ENCODE measurements at regions not wholly inside any gene's neighbourhood (a gene's known extent, or its start where the extent isn't known, plus 50 kb on each side); places are given as distances from the start of the nearest gene placed in this dataset.
A peak's percentile ranks its signal among the peaks of the same experiment; 100 is the strongest.

GRCh38 chr10:125362950-125363349, 202.6 kb upstream of the CTBP2 start:
- H3K4me1 ChIP-seq = no peaks in the 10 kb centered on the region
- WGBS, 2 donors = 89 to 90% methylated on average over 2 of the region's 2 CpGs
- H3K4me3 ChIP-seq = no peak overlapping the region
- no peaks in the 10 kb centered on the region for H3K36me3 ChIP-seq
- intact Hi-C loops (cut with DNase I) = no loop called here
- TF ChIP-seq, protein P1, sequence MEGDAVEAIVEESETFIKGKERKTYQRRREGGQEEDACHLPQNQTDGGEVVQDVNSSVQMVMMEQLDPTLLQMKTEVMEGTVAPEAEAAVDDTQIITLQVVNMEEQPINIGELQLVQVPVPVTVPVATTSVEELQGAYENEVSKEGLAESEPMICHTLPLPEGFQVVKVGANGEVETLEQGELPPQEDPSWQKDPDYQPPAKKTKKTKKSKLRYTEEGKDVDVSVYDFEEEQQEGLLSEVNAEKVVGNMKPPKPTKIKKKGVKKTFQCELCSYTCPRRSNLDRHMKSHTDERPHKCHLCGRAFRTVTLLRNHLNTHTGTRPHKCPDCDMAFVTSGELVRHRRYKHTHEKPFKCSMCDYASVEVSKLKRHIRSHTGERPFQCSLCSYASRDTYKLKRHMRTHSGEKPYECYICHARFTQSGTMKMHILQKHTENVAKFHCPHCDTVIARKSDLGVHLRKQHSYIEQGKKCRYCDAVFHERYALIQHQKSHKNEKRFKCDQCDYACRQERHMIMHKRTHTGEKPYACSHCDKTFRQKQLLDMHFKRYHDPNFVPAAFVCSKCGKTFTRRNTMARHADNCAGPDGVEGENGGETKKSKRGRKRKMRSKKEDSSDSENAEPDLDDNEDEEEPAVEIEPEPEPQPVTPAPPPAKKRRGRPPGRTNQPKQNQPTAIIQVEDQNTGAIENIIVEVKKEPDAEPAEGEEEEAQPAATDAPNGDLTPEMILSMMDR (IDR thresholded peaks at IDR 0.05) = no peak
- ATAC-seq (no peak), FAIRE-seq (no peak), DNase-seq (no peak)
- no peaks in the 10 kb centered on the region for H3K9me3 ChIP-seq
- no peaks in the 10 kb centered on the region for H3K27me3 ChIP-seq
- H3K27ac ChIP-seq = no peak overlapping the region

DNA sequence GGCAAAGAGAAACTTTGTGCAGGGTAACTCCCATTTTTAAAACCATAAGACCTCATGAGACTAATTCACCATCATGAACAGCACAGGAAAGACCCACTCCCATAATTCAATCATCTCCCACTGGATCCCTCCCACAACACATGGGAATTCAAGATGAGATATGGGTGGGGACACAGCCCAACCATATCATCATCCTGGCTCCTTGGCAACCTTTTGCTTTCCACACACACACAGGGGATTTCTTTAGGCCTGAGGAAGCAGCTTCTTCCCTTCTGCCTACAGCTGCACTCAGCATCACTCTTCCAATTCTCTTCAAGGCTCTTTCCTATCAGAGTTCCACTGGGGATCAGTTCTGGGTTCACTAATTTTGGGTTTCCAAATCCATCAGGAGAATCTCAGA, 199.0 kb upstream of the CTBP2 start:
- DNase-seq (no peak), FAIRE-seq (no peak), ATAC-seq (no peak)
- no peak overlapping the region for H3K27ac ChIP-seq
- TF ChIP-seq, protein P1 (IDR thresholded peaks at IDR 0.05) = no peak
- no peaks in the 10 kb centered on the region for H3K36me3 ChIP-seq
- H3K27me3 ChIP-seq = no peaks in the 10 kb centered on the region
- no peaks in the 10 kb centered on the region for H3K9me3 ChIP-seq
- intact Hi-C loops (cut with DNase I) = no loop called here
- no peak overlapping the region for H3K4me3 ChIP-seq
- no peaks in the 10 kb centered on the region for H3K4me1 ChIP-seq

DNA sequence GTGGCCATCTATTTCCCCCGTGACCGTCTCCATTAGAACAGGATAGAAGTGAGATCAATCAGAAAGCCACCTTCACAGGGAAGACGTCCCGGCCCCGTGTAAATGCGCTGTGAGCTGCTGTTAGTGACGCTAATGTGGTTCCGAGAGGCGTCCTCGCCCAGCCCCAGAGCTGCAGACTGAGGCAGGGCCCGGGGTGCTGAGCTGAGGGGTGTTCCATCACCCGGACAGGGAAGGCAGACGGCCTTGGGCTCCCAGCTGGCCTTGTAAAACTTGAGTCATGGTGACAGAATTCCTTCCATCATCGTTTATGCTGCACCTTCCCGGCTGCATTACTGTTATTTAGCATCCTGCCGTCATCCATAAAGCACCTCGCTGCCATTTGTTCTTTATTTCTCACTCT, 195.3 kb upstream of the CTBP2 start:
- ATAC-seq = no peak
- Histone ChIP-seq H3K4me1 (no peaks in the 10 kb centered on the region), H3K27me3 (no peaks in the 10 kb centered on the region), H3K36me3 (no peaks in the 10 kb centered on the region), H3K9me3 (no peaks in the 10 kb centered on the region), H3K4me3 (no peak overlapping the region), H3K27ac (no peak overlapping the region)
- intact Hi-C loops (cut with DNase I) = no loop called here
- TF ChIP-seq, protein P1 (IDR thresholded peaks at IDR 0.05) = no peak
- WGBS, 2 donors = 79% methylated on average over 17 of the region's 17 CpGs
- DNase-seq = peak in 1 of 6 donors; percentile 35
- no peak for FAIRE-seq

GRCh38 chr10:125350519-125350918, 190.2 kb upstream of the CTBP2 start:
- intact Hi-C loops (cut with DNase I) = no loop called here
- no peak overlapping the region for H3K4me3 ChIP-seq
- H3K4me1 ChIP-seq = no peaks in the 10 kb centered on the region
- ATAC-seq (no peak), FAIRE-seq (no peak), DNase-seq (no peak)
- H3K27me3 ChIP-seq = no peaks in the 10 kb centered on the region
- no peak overlapping the region for H3K27ac ChIP-seq
- no peaks in the 10 kb centered on the region for H3K36me3 ChIP-seq
- 89 to 95% methylated on average over 2 of the region's 2 CpGs for WGBS, 2 donors
- no peaks in the 10 kb centered on the region for H3K9me3 ChIP-seq
- TF ChIP-seq, protein P1 (IDR thresholded peaks at IDR 0.05) = no peak

DNA sequence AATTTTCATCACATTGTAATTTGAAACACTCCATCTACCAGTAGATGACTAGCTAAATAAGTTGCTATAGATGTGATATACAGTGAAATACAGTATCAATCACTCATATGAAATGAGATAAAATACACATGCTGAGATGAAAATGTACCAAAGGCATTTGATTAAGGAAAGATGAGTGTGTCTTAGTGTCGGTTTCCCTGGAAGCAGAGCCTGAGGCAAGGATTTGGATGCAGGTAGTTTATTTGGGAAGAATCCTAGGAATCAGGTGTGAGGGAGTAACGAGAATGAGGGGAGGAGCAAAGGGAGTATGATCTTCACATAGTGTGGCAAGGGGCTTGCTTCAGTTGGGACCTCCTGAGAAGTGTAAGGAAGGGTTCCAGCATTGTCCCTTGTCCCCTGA, 188.2 kb upstream of the CTBP2 start:
- Histone ChIP-seq H3K36me3 (no peaks in the 10 kb centered on the region), H3K27me3 (no peaks in the 10 kb centered on the region), H3K4me1 (peaks cover 0 to 6% (median 6%) of the 10 kb centered on the region in 3 donors), H3K27ac (no peak overlapping the region), H3K9me3 (no peaks in the 10 kb centered on the region), H3K4me3 (no peak overlapping the region)
- TF ChIP-seq, protein P1 (IDR thresholded peaks at IDR 0.05) = no peak
- intact Hi-C loops (cut with DNase I) = no loop called here
- FAIRE-seq (no peak), DNase-seq (no peak), ATAC-seq (no peak)
- 84 to 88% methylated on average over 2 of the region's 2 CpGs for WGBS, 2 donors

Data from pancreas (tissue), 10 donors.